Activated naive CD8-positive, alpha-beta T cell treated with anti-CD3 and anti-CD28 coated beads, Interleukin-2, amount 50 U/mL, for 24 hours (primary cell): ENCODE measurements at regions not wholly inside any gene's neighbourhood (a gene's known extent, or its start where the extent isn't known, plus 50 kb on each side); places are given as distances from the start of the nearest gene placed in this dataset.

Experiments
- ATAC-seq: fragments of 150-1000 bp; cut with Tn5 transposase; one replicate; pipeline ENCODE4 v1.10.0; 2021
- DNase-seq: peaks from one replicate; pipeline ENCODE4 v3.0.0; 2021
- H3K27ac Mint-ChIP-seq: one replicate; pipeline ENCODE4 v1.8.0; 2021; ENCODE audit warnings: mild to moderate bottlenecking, mixed read lengths
- H3K27me3 Mint-ChIP-seq: one replicate; pipeline ENCODE4 v1.8.0; 2021; ENCODE audit warnings: mixed read lengths
- H3K36me3 Mint-ChIP-seq: one replicate; pipeline ENCODE4 v1.8.0; 2021; ENCODE audit warnings: low read depth, mixed read lengths
- H3K4me1 Mint-ChIP-seq: one replicate; pipeline ENCODE4 v1.8.0; 2021; ENCODE audit warnings: mixed read lengths
- H3K4me3 Mint-ChIP-seq: one replicate; pipeline ENCODE4 v1.8.0; 2021; ENCODE audit warnings: mild to moderate bottlenecking, moderate library complexity, mixed read lengths
- H3K9me3 Mint-ChIP-seq: one replicate; pipeline ENCODE4 v1.8.0; 2021; ENCODE audit warnings: mixed read lengths

- Mint-ChIP-seq H3K27me3 (peaks cover 9% of the 10 kb centered on the region), H3K9me3 (no peaks in the 10 kb centered on the region), H3K4me1 (no peaks in the 10 kb centered on the region), H3K36me3 (no peaks in the 10 kb centered on the region), H3K27ac (no peak overlapping the region), H3K4me3 (no peak overlapping the region)
- DNase-seq = no peak
- ATAC-seq = no peak
These were observed 126.8 kb downstream of the UQCRFS1 start for GRCh38 chr19:29086182-29086581.

GRCh38 chr19:29085630-29086029, 127.3 kb downstream of the UQCRFS1 start:
- H3K27ac Mint-ChIP-seq = no peak overlapping the region
- DNase-seq = no peak
- H3K27me3 Mint-ChIP-seq = peaks cover 9% of the 10 kb centered on the region
- H3K36me3 Mint-ChIP-seq = no peaks in the 10 kb centered on the region
- H3K4me1 Mint-ChIP-seq = no peaks in the 10 kb centered on the region
- H3K9me3 Mint-ChIP-seq = no peaks in the 10 kb centered on the region
- no peak for ATAC-seq
- H3K4me3 Mint-ChIP-seq = no peak overlapping the region

GRCh38 chr19:29085206-29085605, 127.7 kb downstream of the UQCRFS1 start:
- H3K36me3 Mint-ChIP-seq = no peaks in the 10 kb centered on the region
- peaks cover 9% of the 10 kb centered on the region for H3K27me3 Mint-ChIP-seq
- no peaks in the 10 kb centered on the region for H3K4me1 Mint-ChIP-seq
- no peak overlapping the region for H3K4me3 Mint-ChIP-seq
- no peak for DNase-seq
- no peaks in the 10 kb centered on the region for H3K9me3 Mint-ChIP-seq
- ATAC-seq = no peak
- no peak overlapping the region for H3K27ac Mint-ChIP-seq

- ATAC-seq (no peak), DNase-seq (no peak)
- Mint-ChIP-seq H3K27ac (no peak overlapping the region), H3K4me3 (no peak overlapping the region), H3K27me3 (peaks cover 9% of the 10 kb centered on the region), H3K36me3 (no peaks in the 10 kb centered on the region), H3K4me1 (no peaks in the 10 kb centered on the region), H3K9me3 (no peaks in the 10 kb centered on the region)
These were observed 128.7 kb downstream of the UQCRFS1 start for GRCh38 chr19:29084266-29084665.

GRCh38 chr19:29083863-29084262, 129.1 kb downstream of the UQCRFS1 start:
- H3K9me3 Mint-ChIP-seq = no peaks in the 10 kb centered on the region
- ATAC-seq (no peak), DNase-seq (no peak)
- H3K4me3 Mint-ChIP-seq = no peak overlapping the region
- H3K27ac Mint-ChIP-seq = no peak overlapping the region
- H3K27me3 Mint-ChIP-seq = peaks cover 9% of the 10 kb centered on the region
- no peaks in the 10 kb centered on the region for H3K36me3 Mint-ChIP-seq
- H3K4me1 Mint-ChIP-seq = no peaks in the 10 kb centered on the region

- Mint-ChIP-seq H3K4me3 (no peak overlapping the region), H3K27me3 (peaks cover 4% of the 10 kb centered on the region), H3K36me3 (no peaks in the 10 kb centered on the region), H3K9me3 (no peaks in the 10 kb centered on the region), H3K4me1 (no peaks in the 10 kb centered on the region), H3K27ac (no peak overlapping the region)
- DNase-seq = no peak
- ATAC-seq = no peak
These were observed 133.5 kb downstream of the UQCRFS1 start for GRCh38 chr19:29079356-29080032.

GRCh38 chr19:29076963-29077362, 136.0 kb downstream of the UQCRFS1 start:
- Mint-ChIP-seq H3K27me3 (peaks cover 2% of the 10 kb centered on the region), H3K27ac (no peak overlapping the region), H3K9me3 (no peaks in the 10 kb centered on the region), H3K36me3 (no peaks in the 10 kb centered on the region), H3K4me1 (no peaks in the 10 kb centered on the region), H3K4me3 (no peak overlapping the region)
- ATAC-seq (no peak), DNase-seq (no peak)

GRCh38 chr19:29076161-29076560, 136.8 kb downstream of the UQCRFS1 start:
- no peaks in the 10 kb centered on the region for H3K27me3 Mint-ChIP-seq
- DNase-seq (no peak), ATAC-seq (no peak)
- H3K36me3 Mint-ChIP-seq = no peaks in the 10 kb centered on the region
- no peak overlapping the region for H3K27ac Mint-ChIP-seq
- no peak overlapping the region for H3K4me3 Mint-ChIP-seq
- no peaks in the 10 kb centered on the region for H3K4me1 Mint-ChIP-seq
- H3K9me3 Mint-ChIP-seq = no peaks in the 10 kb centered on the region

- Mint-ChIP-seq H3K4me3 (no peak overlapping the region), H3K27ac (no peak overlapping the region), H3K36me3 (no peaks in the 10 kb centered on the region), H3K27me3 (no peaks in the 10 kb centered on the region), H3K4me1 (no peaks in the 10 kb centered on the region), H3K9me3 (no peaks in the 10 kb centered on the region)
- DNase-seq (no peak), ATAC-seq (no peak)
These were observed 137.8 kb downstream of the UQCRFS1 start for GRCh38 chr19:29075149-29075548.

GRCh38 chr19:29074579-29074978, 138.4 kb downstream of the UQCRFS1 start:
- Mint-ChIP-seq H3K4me1 (no peaks in the 10 kb centered on the region), H3K27ac (no peak overlapping the region), H3K27me3 (no peaks in the 10 kb centered on the region), H3K4me3 (no peak overlapping the region), H3K36me3 (no peaks in the 10 kb centered on the region), H3K9me3 (no peaks in the 10 kb centered on the region)
- DNase-seq = no peak
- ATAC-seq = no peak

GRCh38 chr19:29067831-29068230, 145.1 kb downstream of the UQCRFS1 start:
- peaks cover 6% of the 10 kb centered on the region for H3K9me3 Mint-ChIP-seq

GRCh38 chr19:29062475-29063435, 150.2 kb downstream of the UQCRFS1 start:
- no peak overlapping the region for H3K4me3 Mint-ChIP-seq
- no peak overlapping the region for H3K27ac Mint-ChIP-seq
- no peak for DNase-seq
- H3K4me1 Mint-ChIP-seq = no peaks in the 10 kb centered on the region
- H3K36me3 Mint-ChIP-seq = no peaks in the 10 kb centered on the region
- peaks cover 9% of the 10 kb centered on the region for H3K27me3 Mint-ChIP-seq
- peaks cover 6% of the 10 kb centered on the region for H3K9me3 Mint-ChIP-seq
- no peak for ATAC-seq

More at GRCh38 chr19:29067831-29068230, 145.1 kb downstream of the UQCRFS1 start:
- H3K4me3 Mint-ChIP-seq = no peak overlapping the region
- no peaks in the 10 kb centered on the region for H3K4me1 Mint-ChIP-seq
- H3K27me3 Mint-ChIP-seq = peaks cover 5% of the 10 kb centered on the region
- no peaks in the 10 kb centered on the region for H3K36me3 Mint-ChIP-seq
- ATAC-seq (no peak), DNase-seq (no peak)
- no peak overlapping the region for H3K27ac Mint-ChIP-seq

- no peaks in the 10 kb centered on the region for H3K4me1 Mint-ChIP-seq
- no peaks in the 10 kb centered on the region for H3K9me3 Mint-ChIP-seq
- peaks cover 9% of the 10 kb centered on the region for H3K27me3 Mint-ChIP-seq
- DNase-seq = no peak
- ATAC-seq = no peak
- H3K27ac Mint-ChIP-seq = no peak overlapping the region
- H3K36me3 Mint-ChIP-seq = no peaks in the 10 kb centered on the region
- H3K4me3 Mint-ChIP-seq = no peak overlapping the region
These were observed 152.1 kb downstream of the UQCRFS1 start for GRCh38 chr19:29060813-29061364.

- ATAC-seq = no peak
- no peak for DNase-seq
- no peaks in the 10 kb centered on the region for H3K4me1 Mint-ChIP-seq
- no peak overlapping the region for H3K4me3 Mint-ChIP-seq
- peaks cover 4% of the 10 kb centered on the region for H3K27me3 Mint-ChIP-seq
- H3K9me3 Mint-ChIP-seq = peaks cover 9% of the 10 kb centered on the region
- H3K36me3 Mint-ChIP-seq = no peaks in the 10 kb centered on the region
- no peak overlapping the region for H3K27ac Mint-ChIP-seq
These were observed 156.4 kb downstream of the UQCRFS1 start for GRCh38 chr19:29056535-29056934.
